ENCODE measurements at regions not wholly inside any gene's neighbourhood (a gene's known extent, or its start where the extent isn't known, plus 50 kb on each side); places are given as distances from the start of the nearest gene placed in this dataset.

DNA sequence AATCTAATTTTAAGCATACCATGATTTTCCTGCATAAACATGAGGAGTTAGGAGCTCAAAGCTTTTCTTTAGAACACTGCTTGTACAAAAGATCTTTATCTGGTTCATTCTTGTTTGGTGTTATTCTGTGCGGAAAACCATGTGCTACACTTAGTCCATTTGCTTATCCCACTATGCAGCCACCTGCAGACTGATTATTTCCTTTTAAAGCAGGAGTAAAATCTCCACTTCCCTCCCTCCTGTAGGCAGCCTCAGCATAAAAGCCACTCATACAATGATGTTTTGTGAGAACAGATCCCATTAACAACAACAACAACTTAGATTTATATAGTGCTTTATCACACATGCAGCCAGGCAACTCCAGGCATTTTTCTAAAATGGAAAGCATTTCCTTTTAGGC lies 355.3 kb upstream of the NEGR1 start:
- Histone ChIP-seq H3K4me1 (ENCODE audit: control insufficient read depth, extremely low read depth, insufficient read depth, low read length) (no peaks in the 10 kb centered on the region), H2AFZ (ENCODE audit: low read depth, low read length) (no peak overlapping the region), H3K9ac (replicated peaks; ENCODE audit: extremely low read depth, insufficient read depth, low read length) (no peak overlapping the region), H3K27ac (ENCODE audit: insufficient read depth, low read depth, low read length) (no peak overlapping the region), H3K4me2 (ENCODE audit: insufficient read depth, low read length) (no peak overlapping the region), H4K20me1 (replicated peaks; ENCODE audit: control insufficient read depth, extremely low read depth, insufficient read depth, low read length) (no peaks in the 10 kb centered on the region), H3K79me2 (ENCODE audit: control insufficient read depth, insufficient read depth, low read length) (no peaks in the 10 kb centered on the region), H3K27me3 (ENCODE audit: control insufficient read depth in 2 of 2, insufficient read depth in 2 of 2, low read length in 2 of 2) (no peaks in the 10 kb centered on the region), H3K36me3 (ENCODE audit: control insufficient read depth in 2 of 2, extremely low read depth in 1 of 2, insufficient read depth in 2 of 2, low read length in 2 of 2) (no peaks in the 10 kb centered on the region), H3K9me1 (replicated peaks; ENCODE audit: control insufficient read depth, extremely low read depth, insufficient read depth, low read length) (no peaks in the 10 kb centered on the region), H3K4me3 (replicated peaks in 1 of 3; ENCODE audit: insufficient read depth in 1 of 3, low read depth in 1 of 3, low read length in 3 of 3) (no peak overlapping the region), H3K9me3 (replicated peaks; ENCODE audit: control insufficient read depth, insufficient read depth, low read length) (no peaks in the 10 kb centered on the region)
- no TSS peak for BruUV-seq (replicated peaks)
- intact Hi-C loops (cut with micrococcal nuclease) = no loop called here
- TF ChIP-seq JUN (IDR thresholded peaks at IDR 0.05; ENCODE audit: borderline replicate concordance, insufficient read depth, insufficient read length, low read depth) (no peak), FOS (IDR thresholded peaks at IDR 0.05; ENCODE audit: borderline replicate concordance, insufficient read depth, low read length) (no peak), POLR2A (IDR thresholded peaks at IDR 0.05; ENCODE audit: low read depth, low read length) (no peak), CTCF (IDR thresholded peaks at IDR 0.05; ENCODE audit: extremely low read depth in 1 of 2, insufficient read depth in 1 of 2, low read depth in 1 of 2, low read length in 2 of 2) (no peak), GATA2 (IDR thresholded peaks at IDR 0.05; ENCODE audit: insufficient read depth, insufficient read length, low read depth, low read length) (no peak), EZH2 (IDR thresholded peaks at IDR 0.05; ENCODE audit: borderline replicate concordance, low read depth, low read length, severe bottlenecking) (no peak), POLR2AphosphoS5 (IDR thresholded peaks at IDR 0.05; ENCODE audit: insufficient read depth, low read depth, low read length) (no peak), MYC (IDR thresholded peaks at IDR 0.05; ENCODE audit: low read depth, low read length) (no peak)
- TF ChIP-seq, protein P1, sequence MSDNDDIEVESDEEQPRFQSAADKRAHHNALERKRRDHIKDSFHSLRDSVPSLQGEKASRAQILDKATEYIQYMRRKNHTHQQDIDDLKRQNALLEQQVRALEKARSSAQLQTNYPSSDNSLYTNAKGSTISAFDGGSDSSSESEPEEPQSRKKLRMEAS (IDR thresholded peaks at IDR 0.05; ENCODE audit: insufficient read depth, insufficient read length) = no peak
- DNase-seq (ENCODE audit: low read depth, low spot score) (peak; percentile 47), FAIRE-seq (no peak)
- CTCF ChIA-PET = interaction anchor here (1.4 to 2.2 kb wide), 3 partner anchors 8 to 14 kb away, joined by 4 to 10 read pairs (median 7); no protein-coding TSS in a partner anchor
- POLR2A ChIA-PET = no interaction called here
- dilution Hi-C loops (cut with MboI; ENCODE audit: extremely low pct_ligation_motif_present, low sequenced_read_pairs) = no loop called here

Data from endothelial cell of umbilical vein (primary cell).